GM18861 (cell line): ENCODE measurements at regions not wholly inside any gene's neighbourhood (a gene's known extent, or its start where the extent isn't known, plus 50 kb on each side); places are given as distances from the start of the nearest gene placed in this dataset.
"Not testable (repeated sequence)": the region's sequence is repeated elsewhere in the genome, so short reads cannot be mapped to it uniquely, and the experiment has no call there.

Source experiments
- ATAC-seq: cut with Tn5 transposase; IDR thresholded peaks from one replicate; pipeline ENCODE4 v1.9.1; 2021; ENCODE audit not compliant: unreplicated experiment

- ATAC-seq = no peak
Observed at GRCh38 chr14:38973083-38973700, 129.8 kb downstream of the SEC23A start.

- no peak for ATAC-seq
Observed at GRCh38 chr14:38972511-38972910, 130.5 kb downstream of the SEC23A start.

GRCh38 chr14:38971258-38971921 lies 131.6 kb downstream of the SEC23A start:
- ATAC-seq = no peak

- no peak for ATAC-seq
Observed at GRCh38 chr14:38964630-38965029, 138.4 kb downstream of the SEC23A start.

GRCh38 chr14:38960946-38961531 lies 142.0 kb downstream of the SEC23A start:
- ATAC-seq = no peak

GRCh38 chr14:38959021-38959420 lies 144.0 kb downstream of the SEC23A start:
- no peak for ATAC-seq

GRCh38 chr14:38958589-38958988 lies 144.4 kb downstream of the SEC23A start:
- ATAC-seq = no peak

- ATAC-seq = no peak
Observed at GRCh38 chr14:38951451-38951850, 151.6 kb downstream of the SEC23A start.

- ATAC-seq = no peak
Observed at GRCh38 chr14:38950676-38951075, 152.4 kb downstream of the SEC23A start.

GRCh38 chr14:38948576-38948975 lies 154.5 kb downstream of the SEC23A start:
- ATAC-seq = no peak

GRCh38 chr14:38948171-38948570 lies 154.9 kb downstream of the SEC23A start:
- ATAC-seq = no peak

GRCh38 chr14:38947343-38947742 lies 155.7 kb downstream of the SEC23A start:
- no peak for ATAC-seq

GRCh38 chr14:38944691-38945090 lies 158.3 kb downstream of the SEC23A start:
- no peak for ATAC-seq

- no peak for ATAC-seq
Observed at GRCh38 chr14:38941488-38941887, 161.5 kb downstream of the SEC23A start.

- ATAC-seq = not testable (repeated sequence)
Observed at GRCh38 chr14:38932653-38933000, 170.4 kb downstream of the SEC23A start.

GRCh38 chr14:38931969-38932652 lies 170.9 kb downstream of the SEC23A start:
- no peak for ATAC-seq

- no peak for ATAC-seq
Observed at GRCh38 chr14:38930898-38931297, 172.1 kb downstream of the SEC23A start.

GRCh38 chr14:38930022-38930421 lies 173.0 kb downstream of the SEC23A start:
- no peak for ATAC-seq

- ATAC-seq = no peak
Observed at GRCh38 chr14:38929416-38929815, 173.6 kb downstream of the SEC23A start.

GRCh38 chr14:38921893-38922292 lies 181.1 kb downstream of the SEC23A start:
- ATAC-seq = not testable (repeated sequence)

- ATAC-seq = no peak
Observed at GRCh38 chr14:38915125-38915524, 187.9 kb downstream of the SEC23A start.

- peak; percentile 43 for ATAC-seq
Observed at GRCh38 chr14:38910092-38910491, 192.9 kb downstream of the SEC23A start.
